Inflammatory macrophage (primary cell): ENCODE measurements at regions not wholly inside any gene's neighbourhood (a gene's known extent, or its start where the extent isn't known, plus 50 kb on each side); places are given as distances from the start of the nearest gene placed in this dataset.

Experiments used
- DNase-seq, 2 donors: peaks; one replicate each; pipeline ENCODE4 v3.0.0-alpha.2; 2020 to 2022

- DNase-seq, result no peak
Observed at GRCh38 chr5:54766748-54767147, 218.6 kb downstream of the ESM1 start.

GRCh38 chr5:54765165-54766028 lies 220.0 kb downstream of the ESM1 start:
- DNase-seq, result no peak

- peak; percentile 51 to 65 for DNase-seq
Observed at GRCh38 chr5:54764102-54765090, 221.0 kb downstream of the ESM1 start.

- DNase-seq, result no peak
Observed at GRCh38 chr5:54761213-54761701, 224.1 kb downstream of the ESM1 start.

- DNase-seq, result peak; percentile 24 to 35
Observed at GRCh38 chr5:54760182-54760935, 225.0 kb downstream of the ESM1 start.

- no peak for DNase-seq
Observed at GRCh38 chr5:54758038-54758437, 227.4 kb downstream of the ESM1 start.

- DNase-seq, result no peak
Observed at GRCh38 chr5:54757541-54757940, 227.9 kb downstream of the ESM1 start.

- DNase-seq, result no peak
Observed at GRCh38 chr5:54756796-54757402, 228.5 kb downstream of the ESM1 start.

GRCh38 chr5:54756301-54756700 lies 229.1 kb downstream of the ESM1 start:
- no peak for DNase-seq

GRCh38 chr5:54754878-54755277 lies 230.5 kb downstream of the ESM1 start:
- no peak for DNase-seq

GRCh38 chr5:54754420-54754819 lies 231.0 kb downstream of the ESM1 start:
- DNase-seq, result no peak

- no peak for DNase-seq
Observed at GRCh38 chr5:54753753-54754152, 231.6 kb downstream of the ESM1 start.

- peak; percentile 47 to 70 for DNase-seq
Observed at GRCh38 chr5:54753034-54753433, 232.4 kb downstream of the ESM1 start.

- DNase-seq, result no peak
Observed at GRCh38 chr5:54748527-54748926, 231.0 kb downstream of the SNX18 start.

GRCh38 chr5:54746777-54747398 lies 229.3 kb downstream of the SNX18 start:
- no peak for DNase-seq

- peak in 1 of 2 donors; percentile 7 for DNase-seq
Observed at GRCh38 chr5:54746346-54746745, 228.8 kb downstream of the SNX18 start.

GRCh38 chr5:54745599-54745998 lies 228.0 kb downstream of the SNX18 start:
- DNase-seq, result no peak

- peak; percentile 63 to 80 for DNase-seq
Observed at GRCh38 chr5:54743997-54744788, 226.6 kb downstream of the SNX18 start.

GRCh38 chr5:54743581-54743980 lies 226.0 kb downstream of the SNX18 start:
- DNase-seq, result no peak

- no peak for DNase-seq
Observed at GRCh38 chr5:54742417-54742891, 224.9 kb downstream of the SNX18 start.
